GM19035 (cell line): ENCODE measurements at regions not wholly inside any gene's neighbourhood (a gene's known extent, or its start where the extent isn't known, plus 50 kb on each side); places are given as distances from the start of the nearest gene placed in this dataset.

Experiments
- ATAC-seq: cut with Tn5 transposase; IDR thresholded peaks from one replicate; pipeline ENCODE4 v1.9.1; 2021; ENCODE audit not compliant: unreplicated experiment

GRCh38 chr12:3929875-3930615, 56.8 kb upstream of the PARP11 start:
- ATAC-seq = no peak

- no peak for ATAC-seq
Measured at GRCh38 chr12:3928538-3929184, 55.5 kb upstream of the PARP11 start.

- no peak for ATAC-seq
Measured at GRCh38 chr12:3925621-3926020, 52.4 kb upstream of the PARP11 start.

- no peak for ATAC-seq
Measured at GRCh38 chr12:3924761-3925160, 51.6 kb upstream of the PARP11 start.

GRCh38 chr12:3923021-3923420, 49.8 kb upstream of the PARP11 start:
- ATAC-seq = no peak
